ENCODE measurements at regions not wholly inside any gene's neighbourhood (a gene's known extent, or its start where the extent isn't known, plus 50 kb on each side); places are given as distances from the start of the nearest gene placed in this dataset.

GRCh38 chr1:168631671-168632400 lies 55.4 kb downstream of the XCL1 start:
- H3K27ac ChIP-seq: no peak overlapping the region
- DNase-seq (ENCODE audit: low read depth, low spot score): no peak

- no peak for DNase-seq (ENCODE audit: low read depth, low spot score)
- no peak overlapping the region for H3K27ac ChIP-seq
These were observed 58.6 kb downstream of the XCL1 start for GRCh38 chr1:168634951-168635532.

- DNase-seq (ENCODE audit: low read depth, low spot score): no peak
- H3K27ac ChIP-seq: peak overlapping the region; percentile 81
These were observed 59.8 kb downstream of the XCL1 start for GRCh38 chr1:168636200-168636599.

- DNase-seq (ENCODE audit: low read depth, low spot score): peak; percentile 37
- peak overlapping the region; percentile 81 for H3K27ac ChIP-seq
These were observed 60.3 kb downstream of the XCL1 start for GRCh38 chr1:168636642-168637111.

GRCh38 chr1:168637350-168637991 lies 61.1 kb downstream of the XCL1 start:
- no peak for DNase-seq (ENCODE audit: low read depth, low spot score)

GRCh38 chr1:168638884-168639283 lies 62.5 kb downstream of the XCL1 start:
- no peak for DNase-seq (ENCODE audit: low read depth, low spot score)
- H3K27ac ChIP-seq: no peak overlapping the region

More at GRCh38 chr1:168637350-168637991, 61.1 kb downstream of the XCL1 start:
- H3K27ac ChIP-seq: peak overlapping the region; percentile 81

GRCh38 chr1:168640182-168640581 lies 63.8 kb downstream of the XCL1 start:
- DNase-seq (ENCODE audit: low read depth, low spot score): no peak

GRCh38 chr1:168640836-168641235 lies 64.4 kb downstream of the XCL1 start:
- H3K27ac ChIP-seq: no peak overlapping the region
- DNase-seq (ENCODE audit: low read depth, low spot score): no peak

More at GRCh38 chr1:168640182-168640581, 63.8 kb downstream of the XCL1 start:
- no peak overlapping the region for H3K27ac ChIP-seq

GRCh38 chr1:168643152-168643551 lies 66.7 kb downstream of the XCL1 start:
- DNase-seq (ENCODE audit: low read depth, low spot score): no peak
- no peak overlapping the region for H3K27ac ChIP-seq

Measured in epithelial cell of prostate (primary cell).